ENCODE measurements at regions not wholly inside any gene's neighbourhood (a gene's known extent, or its start where the extent isn't known, plus 50 kb on each side); places are given as distances from the start of the nearest gene placed in this dataset.

- Histone ChIP-seq H3K27me3 (no peaks in the 10 kb centered on the region), H3K4me3 (no peak overlapping the region), H3K9me3 (no peaks in the 10 kb centered on the region), H3K27ac (no peak overlapping the region), H3K36me3 (ENCODE audit: low read depth, missing control alignments) (no peaks in the 10 kb centered on the region), H3K4me1 (no peaks in the 10 kb centered on the region)
- TF ChIP-seq POLR2A (IDR thresholded peaks at IDR 0.05) (no peak), CTCF (IDR thresholded peaks at IDR 0.05) (no peak)
- intact Hi-C loops (cut with DNase I; ENCODE audit: low total_unique reads) = no loop called here
- 89 to 91% methylated on average over 5 of the region's 5 CpGs for WGBS, 2 donors
- no peak for DNase-seq
These were observed 366.9 kb upstream of the SPRED2 start for GRCh38 chr2:65799141-65799854.

- intact Hi-C loops (cut with DNase I; ENCODE audit: low total_unique reads) = no loop called here
- H3K27me3 ChIP-seq = no peaks in the 10 kb centered on the region
- H3K27ac ChIP-seq = no peak overlapping the region
- no peak for DNase-seq
- 94 to 95% methylated on average over 11 of the region's 11 CpGs for WGBS, 2 donors
- TF ChIP-seq CTCF (IDR thresholded peaks at IDR 0.05) = no peak
- TF ChIP-seq POLR2A (IDR thresholded peaks at IDR 0.05) = no peak
- H3K4me1 ChIP-seq = no peaks in the 10 kb centered on the region
- no peak overlapping the region for H3K4me3 ChIP-seq
- no peaks in the 10 kb centered on the region for H3K9me3 ChIP-seq
- no peaks in the 10 kb centered on the region for H3K36me3 ChIP-seq (ENCODE audit: low read depth, missing control alignments)
These were observed 366.2 kb upstream of the SPRED2 start for GRCh38 chr2:65798641-65799040.

GRCh38 chr2:65794994-65795393 lies 362.6 kb upstream of the SPRED2 start:
- Histone ChIP-seq H3K9me3 (no peaks in the 10 kb centered on the region), H3K27me3 (no peaks in the 10 kb centered on the region), H3K4me3 (no peak overlapping the region), H3K4me1 (no peaks in the 10 kb centered on the region), H3K36me3 (ENCODE audit: low read depth, missing control alignments) (no peaks in the 10 kb centered on the region), H3K27ac (no peak overlapping the region)
- TF ChIP-seq POLR2A (IDR thresholded peaks at IDR 0.05) (no peak), CTCF (IDR thresholded peaks at IDR 0.05) (no peak)
- no peak for DNase-seq
- 94 to 96% methylated on average over 4 of the region's 4 CpGs for WGBS, 2 donors
- intact Hi-C loops (cut with DNase I; ENCODE audit: low total_unique reads) = no loop called here

GRCh38 chr2:65791404-65791975 lies 359.1 kb upstream of the SPRED2 start:
- no peak for TF ChIP-seq POLR2A (IDR thresholded peaks at IDR 0.05)
- no peak for TF ChIP-seq CTCF (IDR thresholded peaks at IDR 0.05)
- no peak for DNase-seq
- no peak overlapping the region for H3K27ac ChIP-seq
- no peak overlapping the region for H3K4me3 ChIP-seq
- H3K9me3 ChIP-seq = no peaks in the 10 kb centered on the region
- intact Hi-C loops (cut with DNase I; ENCODE audit: low total_unique reads) = no loop called here
- WGBS, 2 donors = 52 to 56% methylated on average over 9 of the region's 9 CpGs
- no peaks in the 10 kb centered on the region for H3K4me1 ChIP-seq
- H3K36me3 ChIP-seq (ENCODE audit: low read depth, missing control alignments) = no peaks in the 10 kb centered on the region
- no peaks in the 10 kb centered on the region for H3K27me3 ChIP-seq

GRCh38 chr2:65790676-65790935 lies 358.2 kb upstream of the SPRED2 start:
- no peaks in the 10 kb centered on the region for H3K36me3 ChIP-seq (ENCODE audit: low read depth, missing control alignments)
- H3K4me3 ChIP-seq = peak overlapping the region; percentile 31 to 51
- H3K27ac ChIP-seq = no peak overlapping the region
- TF ChIP-seq CTCF (IDR thresholded peaks at IDR 0.05) = no peak
- no peak for TF ChIP-seq POLR2A (IDR thresholded peaks at IDR 0.05)
- 50 to 71% methylated on average over 2 of the region's 2 CpGs for WGBS, 2 donors
- DNase-seq = no peak
- H3K27me3 ChIP-seq = no peaks in the 10 kb centered on the region
- intact Hi-C loops (cut with DNase I; ENCODE audit: low total_unique reads) = no loop called here
- no peaks in the 10 kb centered on the region for H3K9me3 ChIP-seq
- H3K4me1 ChIP-seq = no peaks in the 10 kb centered on the region
